GM23338 (cell line): ENCODE measurements at regions not wholly inside any gene's neighbourhood (a gene's known extent, or its start where the extent isn't known, plus 50 kb on each side); places are given as distances from the start of the nearest gene placed in this dataset.
"Not testable (repeated sequence)": the region's sequence is repeated elsewhere in the genome, so short reads cannot be mapped to it uniquely, and the experiment has no call there.

ENCODE experiments used
- CREB1 ChIP-seq: fragments of 250-450 bp; sonication (Bioruptor Pico); IDR thresholded peaks from 2 replicates; pipeline ENCODE4 v1.5.0; 2020; ENCODE audit warnings: low read depth, mild to moderate bottlenecking, moderate library complexity
- CTCF ChIP-seq, 2 experiments: fragments of 200-600 bp in 1 of 2; sonication (generic) in 1 of 2; conservative IDR thresholded peaks; 2 replicates each; pipeline versions ENCODE4 v1.5.1 to v1.6.1; 2016 to 2017; ENCODE audit warnings: antibody characterized with exemption in 2 of 2, low read depth in 2 of 2, mild to moderate bottlenecking in 2 of 2, moderate library complexity in 1 of 2
- EZH2 ChIP-seq: fragments of 200-600 bp; sonication (generic); IDR thresholded peaks from one replicate; pipeline ENCODE4 v1.8.0; 2017; ENCODE audit warnings: antibody characterized with exemption, mild to moderate bottlenecking, low read depth; ENCODE audit not compliant: unreplicated experiment
- POLR2AphosphoS5 ChIP-seq: IDR thresholded peaks from 2 replicates; pipeline ENCODE4 v1.6.1; 2016; ENCODE audit warnings: antibody characterized with exemption, low read depth
- REST ChIP-seq: IDR thresholded peaks from one replicate; pipeline ENCODE4 v1.6.1; 2018; ENCODE audit warnings: antibody characterized with exemption; ENCODE audit not compliant: unreplicated experiment

GRCh38 chr22:27610164-27610563 is 191.4 kb downstream of the MN1 start:
- TF ChIP-seq CTCF (conservative IDR thresholded peaks at IDR 0.05; ENCODE audit: low read depth in 2 of 2); POLR2AphosphoS5; CREB1 (CRISPR knock-in tag); EZH2; REST: not testable (repeated sequence)
